ENCODE measurements at regions not wholly inside any gene's neighbourhood (a gene's known extent, or its start where the extent isn't known, plus 50 kb on each side); places are given as distances from the start of the nearest gene placed in this dataset.

DNA sequence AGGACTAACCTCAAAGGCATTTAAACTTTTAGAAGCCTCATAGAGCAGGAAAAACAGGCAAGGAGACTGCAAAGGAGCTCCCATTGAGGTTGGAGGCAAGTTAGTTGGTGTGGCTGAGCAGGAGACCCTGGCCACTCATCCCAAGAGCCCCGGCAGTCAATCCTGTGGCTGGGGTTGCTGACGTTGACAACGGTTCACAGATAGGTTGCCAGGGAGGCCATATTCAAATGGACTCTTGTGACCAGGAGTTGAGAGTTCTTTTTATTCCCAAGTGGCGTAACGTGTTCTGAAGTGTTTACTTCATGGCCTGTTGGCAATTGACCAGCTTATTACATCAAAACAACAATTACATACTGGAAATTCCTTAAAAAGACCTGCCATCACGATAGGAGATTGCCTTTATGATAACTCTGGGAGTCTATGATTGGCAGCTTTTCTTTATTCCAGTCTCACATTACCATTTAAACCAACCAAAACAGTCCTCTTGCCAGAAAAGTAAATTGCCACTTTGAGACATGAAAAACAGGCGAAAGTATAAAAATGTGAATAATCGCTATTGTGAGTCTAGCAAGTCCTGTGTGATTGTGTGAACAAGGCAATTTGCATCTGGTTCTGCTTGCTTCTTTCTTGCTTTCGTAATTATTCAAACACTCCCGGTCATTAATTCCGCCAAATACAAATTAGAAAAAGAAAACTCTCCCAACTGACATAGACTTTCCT lies 394.9 kb downstream of the MED10 start:
- no peak for DNase-seq

DNA sequence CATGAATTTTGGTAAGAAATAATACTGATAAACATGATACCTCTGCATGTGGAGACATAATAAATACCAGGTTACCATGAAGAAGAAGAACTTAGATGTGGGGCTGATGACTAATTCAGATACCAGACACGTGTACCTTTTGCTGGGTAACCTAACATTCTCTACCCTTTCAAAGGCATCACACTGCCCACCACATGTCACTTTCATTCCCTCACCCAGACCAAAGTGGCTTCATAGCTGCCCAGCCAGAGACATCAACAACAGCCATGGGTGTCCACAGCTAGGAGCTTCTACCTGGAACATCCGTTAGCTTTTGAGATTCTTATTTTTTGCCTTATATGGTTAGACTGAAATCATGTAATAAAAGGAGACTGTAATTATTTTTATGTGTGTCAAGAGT lies 396.8 kb downstream of the MED10 start:
- DNase-seq, result no peak

DNA sequence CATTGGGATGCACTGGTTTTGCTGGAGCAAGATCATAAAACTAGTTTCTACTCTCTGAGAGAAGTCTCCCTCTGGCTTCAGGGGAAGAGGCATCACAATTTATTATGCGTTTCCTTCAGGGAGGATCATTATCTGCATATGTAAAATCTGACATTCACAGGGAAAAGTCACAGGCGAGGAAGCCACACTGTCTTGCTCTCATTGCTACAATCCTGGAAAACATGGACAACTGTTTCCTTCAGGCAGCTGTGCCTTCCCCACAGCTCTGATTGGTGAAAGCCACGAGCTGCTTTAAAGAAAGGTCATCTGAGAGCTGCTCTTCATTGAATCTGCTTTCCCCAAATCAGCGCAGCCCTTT lies 397.8 kb downstream of the MED10 start:
- no peak for DNase-seq

DNA sequence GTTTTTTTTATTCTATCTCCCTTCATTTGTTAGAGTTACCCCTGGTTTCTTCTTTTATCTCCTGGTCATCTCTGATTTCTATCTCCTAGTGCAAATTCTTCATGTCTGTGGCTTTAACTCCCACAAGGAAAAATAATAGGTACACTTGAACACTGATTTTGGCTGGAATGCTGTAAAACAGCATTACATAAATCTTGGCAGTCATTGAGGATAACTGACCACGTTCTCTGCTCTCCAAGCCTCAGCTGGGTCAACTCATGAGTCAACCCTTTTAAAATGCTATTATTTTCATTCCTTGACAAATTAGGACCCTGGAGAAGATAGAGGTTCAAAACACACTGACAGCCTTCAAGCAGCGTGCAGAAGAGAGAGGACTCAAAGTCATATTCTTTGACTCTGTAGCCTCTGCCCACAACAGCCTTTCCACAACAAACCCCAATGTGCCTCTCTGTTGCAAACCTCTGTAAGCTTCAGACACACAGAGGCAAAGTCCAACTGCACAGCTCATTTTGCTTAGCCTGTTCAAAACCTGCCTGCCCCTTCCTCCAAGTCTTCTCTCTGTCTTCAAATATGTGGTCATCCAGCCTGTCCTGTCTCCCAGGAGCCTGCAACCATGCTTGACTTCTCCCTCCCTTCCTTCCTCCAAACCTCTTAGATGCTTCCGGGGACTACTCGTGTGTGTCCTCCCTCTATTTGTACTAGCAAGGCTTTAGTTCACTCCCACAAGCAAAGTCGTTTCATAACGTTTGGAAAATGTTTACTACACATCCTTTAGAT lies 398.4 kb downstream of the MED10 start:
- no peak for DNase-seq

DNA sequence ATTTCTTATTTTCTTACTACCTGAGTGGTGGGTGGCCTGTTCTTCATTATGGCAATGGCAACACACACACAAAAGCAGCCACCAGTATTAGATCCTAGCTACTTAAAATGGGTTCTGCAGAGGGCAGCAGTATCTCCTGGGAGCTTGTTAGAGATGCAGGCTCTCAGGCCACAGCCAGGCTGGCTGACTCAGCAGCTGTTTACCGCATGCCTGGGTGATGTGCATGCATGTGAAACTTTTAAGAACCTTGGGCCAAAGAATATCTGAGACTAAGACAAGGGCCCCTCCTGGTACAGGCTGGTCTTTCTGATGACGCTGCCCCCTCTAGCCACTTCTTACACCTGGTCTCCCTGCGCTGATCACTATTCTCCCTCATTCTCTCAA lies 399.0 kb downstream of the MED10 start:
- DNase-seq, result no peak

DNA sequence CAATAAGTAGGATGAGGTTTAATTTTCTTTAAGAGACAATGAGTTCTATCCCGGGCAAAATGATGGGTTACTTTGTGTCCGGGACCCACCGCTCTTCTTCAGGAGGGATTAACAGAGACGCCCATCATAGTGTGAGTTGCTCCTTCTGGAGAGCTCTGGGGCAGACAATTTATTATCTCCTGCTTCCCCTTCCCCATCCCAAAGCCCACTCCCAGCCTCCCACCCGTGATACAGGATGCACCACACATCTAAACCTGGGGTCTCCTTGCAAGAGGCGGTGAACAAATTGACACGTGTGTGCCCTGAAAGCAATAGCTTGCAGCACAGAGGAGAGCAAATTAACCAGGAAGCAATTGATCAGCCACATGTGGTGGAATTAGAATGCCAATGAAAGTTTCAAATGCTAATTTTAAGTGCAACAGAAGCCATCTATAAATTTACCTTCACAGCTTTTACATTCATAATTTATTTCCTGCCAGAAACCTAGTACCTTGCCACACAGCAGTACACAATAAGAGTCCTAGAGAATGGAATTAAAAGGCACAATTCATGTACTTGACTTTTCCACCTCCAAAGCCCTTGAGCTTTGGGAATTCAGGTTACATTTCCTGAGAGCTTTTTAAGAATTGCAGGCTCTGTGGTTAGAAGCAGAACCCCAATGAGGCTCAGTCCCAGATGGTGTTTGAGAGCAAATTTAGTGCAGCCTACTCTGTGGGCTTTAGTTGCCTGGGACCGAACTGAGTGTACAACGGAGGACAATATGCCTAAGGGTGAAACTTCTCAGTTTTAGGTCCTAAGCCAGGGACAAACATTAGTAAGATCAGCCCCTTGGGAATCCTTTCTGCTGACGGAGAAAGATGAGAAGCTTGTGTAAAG lies 399.6 kb downstream of the MED10 start:
- no peak for DNase-seq

DNA sequence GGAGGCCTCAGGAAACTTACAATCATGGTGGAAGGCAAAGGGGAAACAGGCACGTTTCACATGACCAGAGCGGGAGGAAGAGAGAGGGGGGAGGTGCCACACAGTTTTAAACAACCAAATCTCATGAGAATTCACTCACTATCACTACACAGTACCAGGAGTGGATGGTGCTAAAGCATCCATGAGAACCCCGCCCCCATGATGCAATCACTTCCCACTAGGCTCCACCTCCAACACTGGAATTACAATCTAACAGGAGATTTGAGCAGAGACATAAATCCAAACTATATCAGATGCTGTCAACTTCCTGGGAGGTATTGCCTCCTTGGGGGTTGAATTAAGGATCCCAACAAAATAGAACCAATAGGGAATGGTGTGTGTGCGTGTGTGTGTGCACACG lies 407.1 kb downstream of the MED10 start:
- no peak for DNase-seq

DNA sequence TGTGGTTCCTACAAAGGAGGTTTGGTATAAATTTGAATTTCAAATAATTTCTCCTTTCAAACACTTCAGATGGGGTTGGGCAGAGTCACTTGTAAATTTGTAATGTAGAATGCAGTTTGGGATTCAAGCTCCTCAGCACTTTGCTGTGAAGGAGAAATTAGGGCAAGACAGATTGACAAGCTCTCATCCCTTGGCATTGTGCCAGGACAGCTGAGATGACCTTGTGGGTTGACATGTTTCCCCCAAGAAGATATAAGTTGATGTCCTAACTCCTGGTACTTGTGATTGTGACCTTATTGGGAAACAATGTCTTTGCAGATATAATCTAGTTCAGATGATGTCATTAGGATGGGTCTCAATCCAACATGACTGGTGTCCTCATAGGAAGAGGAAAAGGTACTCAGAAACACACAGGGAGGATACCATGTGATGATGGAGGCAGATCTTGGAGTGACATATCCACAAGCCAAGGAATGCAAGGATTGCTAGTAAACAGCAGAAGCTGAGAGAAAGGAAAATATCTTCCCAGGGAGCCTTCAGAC lies 408.3 kb downstream of the MED10 start:
- DNase-seq, result no peak

DNA sequence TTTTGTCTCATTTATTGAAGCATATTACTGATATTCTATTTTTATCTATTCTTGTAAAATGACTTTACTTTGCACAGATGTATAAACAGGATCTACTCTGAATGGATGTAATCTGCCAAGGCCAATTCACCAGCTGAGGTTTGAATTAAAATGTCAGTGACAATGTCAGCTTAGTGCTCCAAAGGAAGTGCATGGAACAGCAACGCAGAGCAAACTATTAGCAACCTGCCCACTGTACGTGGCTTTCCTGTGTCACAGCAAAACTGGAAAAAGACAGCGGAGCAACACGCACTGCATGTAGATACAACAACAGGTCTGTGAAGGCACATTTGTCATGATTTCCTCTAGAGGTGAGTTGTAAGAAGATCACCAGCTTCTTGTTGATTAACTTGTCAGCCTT lies 409.4 kb downstream of the MED10 start:
- no peak for DNase-seq

DNA sequence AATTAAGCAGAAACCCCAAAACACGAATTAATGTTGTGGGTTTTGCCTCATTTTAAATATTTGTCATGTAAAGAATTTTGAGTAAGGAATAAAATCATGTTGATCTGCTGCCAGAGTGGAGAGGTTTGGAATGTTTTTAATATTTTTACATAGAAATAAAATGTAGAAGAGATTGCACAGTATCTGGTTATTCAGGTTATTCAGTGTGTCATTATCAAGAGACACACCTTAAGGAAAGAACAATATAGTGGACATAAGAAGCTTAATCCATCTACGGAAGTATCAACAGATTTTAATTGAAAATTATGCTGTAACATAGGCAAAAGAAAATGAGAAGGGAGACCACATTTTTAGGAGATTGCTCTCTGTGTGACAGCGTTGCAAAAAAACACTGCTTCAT lies 410.4 kb downstream of the MED10 start:
- DNase-seq, result no peak

DNA sequence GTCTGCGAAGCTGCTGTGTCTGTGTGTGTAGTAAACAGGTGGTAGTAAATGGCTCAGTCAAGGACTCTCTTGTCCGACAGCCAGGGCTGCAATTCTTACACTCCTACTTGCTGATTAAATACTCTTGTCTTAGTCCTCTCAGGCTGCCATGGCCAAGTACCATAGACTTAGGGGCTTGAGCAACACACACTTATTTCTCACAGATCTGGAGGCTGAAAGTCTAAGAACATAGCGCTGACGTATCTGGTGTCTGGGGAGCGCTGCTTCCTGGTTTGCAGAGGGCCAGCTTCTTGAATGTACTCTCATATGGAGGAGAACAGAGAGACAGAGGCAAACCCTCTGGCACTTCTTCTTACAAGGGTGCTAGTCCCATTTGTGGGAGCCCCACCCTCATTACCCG lies 411.0 kb downstream of the MED10 start:
- DNase-seq, result no peak

DNA sequence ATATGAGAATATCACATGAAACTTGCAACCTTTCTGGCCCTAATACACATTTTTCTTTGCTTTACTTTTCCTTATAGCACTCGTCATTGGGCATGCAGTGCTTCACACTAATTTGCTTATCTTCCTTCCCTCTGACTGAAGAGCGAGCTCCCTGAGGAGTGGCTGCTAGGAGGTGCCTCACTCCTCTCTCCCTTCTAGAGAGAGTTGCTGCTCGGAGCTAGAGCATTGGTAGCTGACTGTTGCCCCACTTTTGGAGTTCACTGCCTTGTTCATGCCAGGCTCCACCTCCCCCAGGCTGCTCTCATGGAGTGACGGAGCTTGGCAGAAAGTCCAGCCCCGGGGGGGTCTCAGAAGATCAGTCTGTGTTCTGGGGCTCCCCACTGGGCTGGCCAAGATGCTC lies 413.2 kb downstream of the MED10 start:
- no peak for DNase-seq

DNA sequence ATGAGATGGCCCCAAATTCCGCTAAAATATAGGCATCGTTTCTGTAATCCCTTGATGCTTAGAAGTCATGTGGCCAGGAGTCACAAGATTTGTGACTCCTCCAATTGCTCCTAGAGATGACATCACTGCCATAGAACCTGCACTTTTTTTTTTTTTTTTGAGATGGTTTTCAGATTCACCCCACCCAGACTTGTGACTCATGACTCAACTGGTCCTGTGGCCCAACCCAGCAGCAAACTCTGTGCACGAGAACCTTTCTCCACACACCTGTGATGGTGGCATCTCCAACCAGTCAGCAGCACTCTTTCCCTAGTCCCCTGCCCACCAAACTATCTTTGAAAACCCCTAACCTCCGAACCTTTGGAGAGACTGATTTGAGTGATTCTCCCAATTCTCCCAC lies 414.0 kb downstream of the MED10 start:
- DNase-seq, result no peak

DNA sequence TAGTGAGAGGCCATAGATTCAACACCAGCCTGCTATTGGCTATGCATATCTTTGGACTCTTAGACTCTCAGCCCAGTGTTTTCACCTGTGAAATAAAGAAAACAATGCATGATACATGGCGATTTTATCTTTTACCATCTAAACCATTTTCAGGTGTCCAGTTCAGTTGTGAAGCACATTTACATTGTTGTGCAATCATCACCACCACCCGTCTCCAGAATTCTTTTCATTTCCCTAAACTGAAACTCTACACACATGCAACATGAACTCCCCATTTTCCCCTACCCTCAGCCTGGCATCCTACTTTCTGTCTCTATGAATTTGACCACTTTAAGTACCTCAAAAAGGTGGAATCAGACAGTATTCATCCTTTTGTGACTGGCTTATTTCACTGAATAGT lies 420.6 kb downstream of the MED10 start:
- no peak for DNase-seq

DNA sequence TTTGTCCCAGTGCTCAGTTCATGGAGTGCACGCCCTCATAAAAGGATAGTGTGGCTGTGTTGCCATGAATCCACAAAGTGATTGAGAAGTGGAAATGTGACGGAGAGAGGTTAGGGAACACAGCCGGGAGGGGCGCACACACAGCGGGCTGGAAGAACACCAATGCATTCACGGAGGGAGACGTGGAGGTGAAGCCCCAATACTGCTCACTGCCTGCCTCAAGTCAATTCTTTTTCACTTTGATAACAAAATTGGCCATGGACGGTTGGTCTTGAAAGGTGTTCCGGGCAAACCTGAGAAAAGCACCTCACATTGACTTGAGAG lies 424.1 kb downstream of the MED10 start:
- no peak for DNase-seq

DNA sequence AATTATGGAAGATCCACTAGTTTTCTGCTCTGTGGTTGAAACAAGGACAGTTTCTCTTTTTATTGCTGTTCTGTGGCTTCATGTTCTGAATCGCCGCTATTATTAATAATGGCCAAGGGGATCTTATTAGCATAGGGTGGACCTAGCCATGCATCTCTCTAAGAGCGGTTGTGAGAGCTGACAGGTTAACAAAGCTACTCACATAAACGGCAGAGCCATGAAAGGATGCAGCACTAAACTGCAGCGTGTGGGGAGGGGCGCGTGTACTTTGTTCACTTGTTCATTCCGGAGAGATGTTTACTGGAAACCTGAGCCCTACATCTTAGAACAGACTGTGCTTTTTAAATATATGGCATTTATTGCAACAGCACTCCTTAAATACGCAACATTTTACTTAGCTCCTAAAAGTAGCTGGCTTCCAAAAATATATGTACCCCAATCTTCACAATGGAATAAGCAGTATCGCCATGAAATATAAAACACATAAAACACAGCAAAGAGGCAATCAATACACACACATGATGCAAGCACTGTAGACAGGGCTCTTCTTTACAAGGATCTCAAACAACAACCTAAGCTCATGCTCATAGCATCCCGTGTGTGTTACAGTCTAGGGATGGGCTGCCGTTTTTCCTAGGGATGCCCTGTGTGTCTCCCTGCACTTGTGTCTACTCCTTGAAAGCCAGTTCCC lies 424.6 kb downstream of the MED10 start:
- no peak for DNase-seq

DNA sequence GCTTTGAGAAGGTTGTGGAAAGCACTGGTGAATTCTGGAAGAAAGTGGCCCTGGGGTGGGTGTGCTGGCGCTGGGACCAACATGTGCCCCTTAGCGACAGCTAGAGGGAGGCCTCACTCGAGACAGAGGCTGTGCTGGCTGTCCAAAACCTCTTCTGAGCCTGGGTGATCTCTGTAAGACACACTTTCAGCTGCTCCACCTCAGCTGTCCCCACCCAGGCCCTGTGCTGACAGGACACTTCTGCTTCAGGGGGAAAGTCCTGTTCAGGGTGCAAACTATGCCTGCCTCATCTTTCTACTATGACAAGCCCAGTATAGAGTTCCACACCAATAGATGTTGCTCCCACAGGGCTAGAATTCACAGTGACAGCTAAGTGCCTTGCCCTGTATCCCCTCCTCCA lies 426.4 kb downstream of the MED10 start:
- DNase-seq, result no peak

DNA sequence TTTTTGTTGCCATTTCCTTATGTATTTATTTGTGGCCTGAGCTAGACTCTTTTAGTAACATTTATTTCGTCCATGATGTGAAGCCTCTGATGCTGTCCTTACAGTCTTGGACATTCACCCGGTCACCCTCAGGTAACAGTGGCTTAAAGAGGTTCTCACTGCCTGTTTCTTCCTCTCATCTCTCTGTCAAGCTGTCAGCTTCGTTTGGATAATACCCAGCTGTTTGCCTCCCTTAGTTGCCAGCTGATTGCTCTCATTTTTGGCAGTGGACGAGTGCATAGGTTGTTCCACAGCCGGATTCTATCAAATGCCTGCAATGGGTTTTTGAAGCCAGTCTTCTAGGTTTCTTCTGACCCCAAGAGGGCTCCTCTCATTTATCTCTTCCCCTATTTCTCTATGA lies 427.7 kb downstream of the MED10 start:
- DNase-seq, result no peak

DNA sequence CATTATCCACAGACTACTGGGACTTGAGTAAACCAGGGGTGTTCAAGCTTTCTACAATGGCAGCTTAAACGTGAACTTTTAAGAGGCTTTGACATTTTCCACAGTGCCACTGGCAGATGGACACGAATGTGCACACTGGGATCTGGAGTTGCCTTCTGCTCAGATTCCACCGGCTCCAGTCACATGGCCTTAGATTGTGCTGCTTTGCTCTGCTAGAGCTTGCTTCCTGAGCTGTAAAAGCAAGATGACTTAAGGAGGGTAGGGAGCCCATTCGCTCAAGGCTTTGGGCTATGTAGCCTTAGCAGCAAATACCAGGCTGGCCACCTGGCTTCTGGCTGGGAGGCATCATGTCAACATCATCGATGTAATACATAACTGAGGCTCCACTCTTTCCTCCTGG lies 436.9 kb downstream of the MED10 start:
- DNase-seq, result no peak

DNA sequence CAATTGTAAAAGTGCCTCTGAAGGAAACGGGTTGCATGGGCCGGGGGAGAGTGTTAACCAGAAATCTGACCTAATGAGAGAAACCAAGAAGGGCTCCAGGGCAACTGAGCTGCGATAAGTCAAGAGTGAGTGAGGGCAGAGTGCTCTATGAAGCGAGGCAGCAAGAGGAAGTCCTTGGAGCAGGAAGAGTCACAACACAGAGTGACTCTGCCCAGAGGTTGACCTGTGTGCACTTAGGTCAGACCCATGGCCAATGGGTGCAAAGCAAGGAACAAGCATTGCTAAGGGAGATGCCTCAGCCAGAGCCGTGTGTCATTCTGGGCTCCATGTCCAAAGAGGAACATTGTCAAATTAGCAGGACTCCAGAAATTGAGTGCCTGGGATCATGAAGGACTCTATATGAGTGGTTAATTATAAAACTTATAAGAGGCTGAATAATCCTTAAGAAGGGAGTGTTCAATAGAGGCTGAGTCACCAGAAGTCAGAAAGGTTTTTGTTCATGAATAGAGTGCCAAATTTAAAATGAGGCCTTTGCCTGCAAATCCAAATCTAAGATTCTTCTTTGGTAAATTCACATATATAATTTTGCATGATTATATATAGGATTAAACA lies 438.5 kb downstream of the MED10 start:
- DNase-seq, result no peak

DNA sequence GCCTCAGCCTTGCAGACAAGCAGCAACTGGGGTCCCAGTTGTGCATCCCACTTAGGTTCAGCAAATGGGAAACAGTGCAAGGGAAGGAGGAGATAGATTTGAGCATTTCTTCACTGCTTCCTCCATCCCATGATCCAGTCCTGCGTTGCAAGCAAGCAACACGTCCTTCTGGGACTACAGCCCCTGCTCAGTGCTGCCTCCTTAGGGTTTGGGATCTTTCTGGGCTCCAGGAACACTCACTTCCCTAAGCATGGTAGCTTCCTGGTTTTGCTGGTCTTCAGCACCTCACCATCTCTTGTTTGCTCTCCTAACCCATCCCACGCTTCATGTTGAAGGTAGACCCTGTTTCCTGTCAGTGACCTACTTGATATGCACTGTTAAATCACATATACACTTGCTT lies 444.7 kb downstream of the MED10 start:
- DNase-seq, result no peak

DNA sequence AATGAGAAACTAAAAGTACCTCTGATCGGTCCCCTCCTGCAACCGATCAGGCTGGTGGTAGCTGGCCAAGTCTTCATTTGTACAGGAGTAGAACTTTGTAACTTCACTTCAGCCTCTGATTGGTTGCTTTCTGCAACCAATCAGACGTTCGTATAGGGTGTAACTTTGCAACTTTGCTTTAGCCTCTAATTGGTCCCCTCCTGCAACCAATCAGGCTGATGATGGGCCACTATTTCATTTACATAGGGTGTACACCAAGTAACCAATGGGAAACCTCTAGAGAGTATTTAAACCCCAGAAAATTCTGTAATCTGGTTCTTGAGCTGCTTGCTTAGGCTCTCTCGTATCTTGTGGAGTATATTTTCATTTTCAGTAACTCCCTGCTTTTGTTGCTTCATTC lies 445.5 kb downstream of the MED10 start:
- DNase-seq, result no peak

DNA sequence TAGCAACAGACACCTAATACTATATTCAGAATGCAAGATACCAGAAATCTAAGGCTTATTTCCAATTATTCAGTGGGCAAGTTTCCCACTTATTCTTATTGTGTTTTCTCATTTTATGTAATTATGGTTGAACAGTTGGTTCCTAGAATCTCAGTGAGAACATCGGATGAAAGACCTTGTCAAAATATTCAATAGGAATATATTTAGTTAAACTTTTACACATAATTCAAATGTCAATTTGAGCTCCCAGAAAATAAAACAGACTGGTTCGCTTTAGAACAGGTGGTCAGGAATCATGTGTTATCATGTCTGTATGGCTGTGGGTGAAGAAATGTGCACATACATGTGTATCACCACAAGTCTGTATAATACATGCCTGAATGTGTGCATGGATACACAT lies 447.8 kb downstream of the MED10 start:
- DNase-seq, result no peak

Measured in EL (cell line).